Keratinocyte (primary cell): ENCODE measurements at regions not wholly inside any gene's neighbourhood (a gene's known extent, or its start where the extent isn't known, plus 50 kb on each side); places are given as distances from the start of the nearest gene placed in this dataset.

Source experiments
- EZH2 ChIP-seq: IDR thresholded peaks from one replicate; pipeline ENCODE4 v1.6.1; 2012; ENCODE audit warnings: inconsistent platforms, mild to moderate bottlenecking, low read length, moderate library complexity
- TF ChIP-seq, protein P1 (sequence below), 3 experiments: IDR thresholded peaks in 1 of 3; conservative IDR thresholded peaks in 1 of 3; optimal IDR thresholded peaks in 1 of 3; 2 replicates in 2 of 3; 3 replicates in 1 of 3; pipeline versions ENCODE3 to v1.5.1; 2011; ENCODE audit warnings: low read length in 3 of 3, mild to moderate bottlenecking in 3 of 3, moderate library complexity in 2 of 3, control low read depth in 1 of 3, inconsistent platforms in 1 of 3; ENCODE audit not compliant: insufficient read depth in 2 of 3; ENCODE audit errors: extremely low read depth in 1 of 3

DNA sequence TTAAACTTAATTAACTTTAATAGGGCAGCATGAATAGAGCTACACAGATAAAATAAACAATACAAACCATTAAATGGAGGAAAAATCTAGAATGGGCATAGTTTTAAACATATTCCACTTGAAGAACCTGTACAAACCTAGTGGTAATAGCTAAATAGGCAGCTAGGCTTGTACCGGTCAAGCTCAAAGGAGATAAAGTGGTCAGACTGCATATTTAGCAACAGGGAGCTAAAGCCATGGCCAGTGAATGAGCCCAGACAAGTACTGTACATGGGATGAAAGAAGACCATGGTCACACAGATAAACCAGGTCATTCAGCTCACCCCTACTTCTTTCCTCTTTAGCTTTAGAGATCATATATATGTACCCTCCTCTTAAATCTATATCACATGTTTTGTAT is 186.6 kb upstream of the KRR1 start:
- TF ChIP-seq, protein P1, sequence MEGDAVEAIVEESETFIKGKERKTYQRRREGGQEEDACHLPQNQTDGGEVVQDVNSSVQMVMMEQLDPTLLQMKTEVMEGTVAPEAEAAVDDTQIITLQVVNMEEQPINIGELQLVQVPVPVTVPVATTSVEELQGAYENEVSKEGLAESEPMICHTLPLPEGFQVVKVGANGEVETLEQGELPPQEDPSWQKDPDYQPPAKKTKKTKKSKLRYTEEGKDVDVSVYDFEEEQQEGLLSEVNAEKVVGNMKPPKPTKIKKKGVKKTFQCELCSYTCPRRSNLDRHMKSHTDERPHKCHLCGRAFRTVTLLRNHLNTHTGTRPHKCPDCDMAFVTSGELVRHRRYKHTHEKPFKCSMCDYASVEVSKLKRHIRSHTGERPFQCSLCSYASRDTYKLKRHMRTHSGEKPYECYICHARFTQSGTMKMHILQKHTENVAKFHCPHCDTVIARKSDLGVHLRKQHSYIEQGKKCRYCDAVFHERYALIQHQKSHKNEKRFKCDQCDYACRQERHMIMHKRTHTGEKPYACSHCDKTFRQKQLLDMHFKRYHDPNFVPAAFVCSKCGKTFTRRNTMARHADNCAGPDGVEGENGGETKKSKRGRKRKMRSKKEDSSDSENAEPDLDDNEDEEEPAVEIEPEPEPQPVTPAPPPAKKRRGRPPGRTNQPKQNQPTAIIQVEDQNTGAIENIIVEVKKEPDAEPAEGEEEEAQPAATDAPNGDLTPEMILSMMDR (optimal IDR thresholded peaks at IDR 0.05 in 1 of 3, IDR thresholded peaks at IDR 0.05 in 1 of 3, conservative IDR thresholded peaks at IDR 0.05 in 1 of 3; ENCODE audit: extremely low read depth in 1 of 3, insufficient read depth in 2 of 3, low read length in 3 of 3): no peak
- no peak for TF ChIP-seq EZH2
